H9 (cell line): ENCODE measurements at regions not wholly inside any gene's neighbourhood (a gene's known extent, or its start where the extent isn't known, plus 50 kb on each side); places are given as distances from the start of the nearest gene placed in this dataset.

ENCODE experiments used
- DNase-seq: peaks from one replicate; pipeline ENCODE4 v3.0.0-alpha.2; 2017
- H2AFZ ChIP-seq: one replicate; pipeline ENCODE4 v1.6.1; 2013; ENCODE audit warnings: mild to moderate bottlenecking, low read length, control low read depth, moderate library complexity
- H2AK5ac ChIP-seq: 2 replicates; pipeline ENCODE4 v1.6.1; 2013; ENCODE audit warnings: low read length, control low read depth, mixed read lengths; ENCODE audit not compliant: insufficient read length
- H2BK120ac ChIP-seq: one replicate; pipeline ENCODE4 v1.6.1; 2013; ENCODE audit warnings: low read depth, mild to moderate bottlenecking, low read length, control low read depth, inconsistent platforms; ENCODE audit not compliant: poor library complexity, severe bottlenecking
- H2BK12ac ChIP-seq: 2 replicates; pipeline ENCODE4 v1.6.1; 2013; ENCODE audit warnings: low read length, control low read depth, mixed read lengths, low read depth; ENCODE audit not compliant: insufficient read length
- H2BK15ac ChIP-seq: 2 replicates; pipeline ENCODE4 v1.6.1; 2013; ENCODE audit warnings: low read depth, low read length, control low read depth
- H2BK20ac ChIP-seq: one replicate; pipeline ENCODE4 v1.6.1; 2013; ENCODE audit warnings: low read depth, mild to moderate bottlenecking, low read length, control low read depth, inconsistent platforms; ENCODE audit not compliant: poor library complexity, severe bottlenecking
- H2BK5ac ChIP-seq: 2 replicates; pipeline ENCODE4 v1.6.1; 2013; ENCODE audit warnings: low read length, control low read depth, mixed read lengths; ENCODE audit not compliant: insufficient read length
- H3K14ac ChIP-seq: 2 replicates; pipeline ENCODE4 v1.6.1; 2013; ENCODE audit warnings: low read length, control low read depth; ENCODE audit not compliant: insufficient read depth
- H3K18ac ChIP-seq: 2 replicates; pipeline ENCODE4 v1.6.1; 2013; ENCODE audit warnings: low read depth, mild to moderate bottlenecking, mixed read lengths, low read length, control low read depth; ENCODE audit not compliant: insufficient read length
- H3K23ac ChIP-seq: 2 replicates; pipeline ENCODE4 v1.6.1; 2013; ENCODE audit warnings: low read length, control low read depth, mixed read lengths, low read depth; ENCODE audit not compliant: insufficient read length
- H3K23me2 ChIP-seq: 2 replicates; pipeline ENCODE4 v1.6.1; 2013; ENCODE audit warnings: low read depth, mild to moderate bottlenecking, mixed read lengths, low read length, control low read depth; ENCODE audit not compliant: insufficient read length, poor library complexity, severe bottlenecking
- H3K27ac ChIP-seq: 2 replicates; pipeline ENCODE4 v1.5.1; 2013; ENCODE audit warnings: low read length, control low read depth, mixed read lengths, low read depth; ENCODE audit not compliant: insufficient read length
- H3K27me3 ChIP-seq: 2 replicates; pipeline ENCODE4 v1.6.1; 2013; ENCODE audit warnings: low read length, control low read depth, inconsistent platforms; ENCODE audit not compliant: insufficient read depth
- H3K4ac ChIP-seq: 2 replicates; pipeline ENCODE4 v1.6.1; 2013; ENCODE audit warnings: low read depth, mild to moderate bottlenecking, control low read depth, inconsistent platforms, low read length, moderate library complexity
- H3K4me1 ChIP-seq: 2 replicates; pipeline ENCODE4 v1.6.1; 2013; ENCODE audit warnings: low read length, control low read depth, inconsistent platforms; ENCODE audit not compliant: insufficient read depth
- H3K4me2 ChIP-seq: 2 replicates; pipeline ENCODE4 v1.6.1; 2013; ENCODE audit warnings: low read length, control low read depth, mixed read lengths; ENCODE audit not compliant: insufficient read length, insufficient read depth
- H3K56ac ChIP-seq: 2 replicates; pipeline ENCODE4 v1.6.1; 2013; ENCODE audit warnings: low read depth, mild to moderate bottlenecking, mixed read lengths, low read length, control low read depth; ENCODE audit not compliant: insufficient read length
- H3K79me1 ChIP-seq: 2 replicates; pipeline ENCODE4 v1.6.1; 2013; ENCODE audit warnings: low read depth, mild to moderate bottlenecking, moderate library complexity, low read length, control low read depth, inconsistent platforms; ENCODE audit not compliant: insufficient read depth, poor library complexity, severe bottlenecking
- H3K79me2 ChIP-seq: 2 replicates; pipeline ENCODE4 v1.6.1; 2013; ENCODE audit warnings: low read length, control low read depth, inconsistent platforms; ENCODE audit not compliant: insufficient read depth
- H3K9ac ChIP-seq: 2 replicates; pipeline ENCODE4 v1.6.1; 2013; ENCODE audit warnings: low read length, control low read depth, mixed read lengths; ENCODE audit not compliant: insufficient read length; ENCODE audit errors: extremely low read depth
- H3K9me3 ChIP-seq: one replicate; pipeline ENCODE4 v1.6.1; 2013; ENCODE audit warnings: low read depth, low read length, inconsistent platforms; ENCODE audit not compliant: control insufficient read depth
- H3T11ph ChIP-seq: one replicate; pipeline ENCODE4 v1.6.1; 2013; ENCODE audit warnings: mild to moderate bottlenecking, low read length, control low read depth, inconsistent platforms
- H4K20me1 ChIP-seq: one replicate; pipeline ENCODE4 v1.6.1; 2013; ENCODE audit not compliant: control insufficient read depth, insufficient read length, insufficient read depth
- H4K5ac ChIP-seq: 2 replicates; pipeline ENCODE4 v1.6.1; 2013; ENCODE audit warnings: low read depth, mild to moderate bottlenecking, mixed read lengths, low read length, control low read depth; ENCODE audit not compliant: insufficient read length
- H4K8ac ChIP-seq: replicated peaks from 2 replicates; pipeline ENCODE4 v1.6.1; 2013; ENCODE audit warnings: low read length, control low read depth, mixed read lengths, low read depth; ENCODE audit not compliant: insufficient read length
- H4K91ac ChIP-seq: 2 replicates; pipeline ENCODE4 v1.6.1; 2013; ENCODE audit warnings: low read depth, mild to moderate bottlenecking, moderate library complexity, mixed read lengths, low read length, control low read depth; ENCODE audit not compliant: insufficient read length
- H3K27ac Mint-ChIP-seq, 3 experiments: 2 replicates in 2 of 3; 3 replicates in 1 of 3; pipeline ENCODE4 v1.8.0; 2020 to 2021; ENCODE audit warnings: mixed read lengths in 3 of 3, mild to moderate bottlenecking in 1 of 3, moderate library complexity in 1 of 3
- H3K27me3 Mint-ChIP-seq: 2 replicates; pipeline ENCODE4 v1.8.0; 2021; ENCODE audit warnings: low read depth, mild to moderate bottlenecking, moderate library complexity, mixed read lengths
- H3K36me3 Mint-ChIP-seq, 3 experiments: 2 replicates in 2 of 3; 3 replicates in 1 of 3; pipeline ENCODE4 v1.8.0; 2020 to 2021; ENCODE audit warnings: low read depth in 3 of 3, mixed read lengths in 3 of 3; ENCODE audit not compliant: insufficient read depth in 1 of 3
- H3K4me1 Mint-ChIP-seq, 2 experiments: 2 replicates each; pipeline ENCODE4 v1.8.0; 2020; ENCODE audit warnings: mixed read lengths in 2 of 2
- H3K4me3 Mint-ChIP-seq, 2 experiments: 2 replicates in 1 of 2; 3 replicates in 1 of 2; pipeline ENCODE4 v1.8.0; 2020 to 2021; ENCODE audit warnings: mild to moderate bottlenecking in 2 of 2, mixed read lengths in 2 of 2, moderate library complexity in 1 of 2
- H3K9me3 Mint-ChIP-seq, 2 experiments: 2 replicates in 1 of 2; 3 replicates in 1 of 2; pipeline ENCODE4 v1.8.0; 2020; ENCODE audit warnings: mild to moderate bottlenecking in 2 of 2, mixed read lengths in 2 of 2, moderate library complexity in 1 of 2
- WGBS: extraction: QIAGEN DNeasy Blood & Tissue Kit; methylation state at CpG from one replicate; pipeline ENCODE4 v1.1.7; 2013; ENCODE audit warnings: missing lambda C conversion rate, low lambda C conversion rate, mixed read lengths; ENCODE audit not compliant: insufficient read length; ENCODE audit errors: extremely low coverage; 5-methylcytosine and 5-hydroxymethylcytosine counted together
- TF ChIP-seq, protein P1 (sequence below): fragments of 200-600 bp; sonication (generic); conservative IDR thresholded peaks from 3 replicates; pipeline ENCODE4 v1.8.0; 2021; ENCODE audit warnings: antibody characterized with exemption, mild to moderate bottlenecking

DNA sequence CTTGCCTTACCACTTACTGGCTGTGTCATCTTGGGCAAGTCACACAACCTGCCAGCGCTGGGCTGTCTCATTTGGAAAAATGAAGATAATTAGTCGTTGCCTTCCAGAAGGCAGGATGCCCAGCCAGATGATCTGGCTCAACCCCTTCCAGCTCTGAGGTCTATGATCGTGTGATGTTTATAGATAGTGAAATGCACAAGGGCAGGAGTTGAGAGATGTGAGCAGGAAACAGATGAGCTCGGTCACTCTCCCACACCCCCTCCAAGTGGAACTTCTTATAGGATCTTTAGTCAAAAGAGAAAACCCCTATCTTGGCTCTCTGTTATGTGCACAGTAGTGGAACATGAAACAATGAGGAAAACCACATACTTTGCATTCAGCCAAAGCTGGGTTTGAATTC lies 336.8 kb upstream of the PPARGC1A start:
- Histone ChIP-seq H3K4me1 (peaks cover 6% of the 10 kb centered on the region; the same call in 1 of the 2 replicates), H2BK20ac (no peak overlapping the region), H2AFZ (no peak overlapping the region), H2BK5ac (no peak overlapping the region), H4K8ac (no peak overlapping the region), H3K27me3 (no peaks in the 10 kb centered on the region), H3K4ac (no peak overlapping the region), H3T11ph (no peak overlapping the region), H2AK5ac (no peak overlapping the region), H4K5ac (no peak overlapping the region), H3K27ac (no peak overlapping the region), H3K79me1 (no peaks in the 10 kb centered on the region), H4K20me1 (no peaks in the 10 kb centered on the region), H3K79me2 (peaks cover 3% of the 10 kb centered on the region; the same call in 1 of the 2 replicates), H3K9ac (no peak overlapping the region), H3K4me2 (no peak overlapping the region), H3K18ac (no peak overlapping the region), H3K9me3 (no peaks in the 10 kb centered on the region), H3K14ac (no peak overlapping the region), H3K23me2 (no peaks in the 10 kb centered on the region), H3K23ac (no peak overlapping the region), H2BK15ac (no peak overlapping the region), H2BK12ac (no peak overlapping the region), H4K91ac (no peak overlapping the region), H2BK120ac (no peak overlapping the region), H3K56ac (no peak overlapping the region)
- no peaks in the 10 kb centered on the region for H3K9me3 Mint-ChIP-seq
- no peak for DNase-seq
- H3K27ac Mint-ChIP-seq, result peak overlapping the region in 1 of 3 experiments; percentile 47; a peak in 1 of 7 replicates
- peaks cover 14 to 20% of the 10 kb centered on the region in 2 experiments for H3K4me1 Mint-ChIP-seq
- TF ChIP-seq, protein P1, sequence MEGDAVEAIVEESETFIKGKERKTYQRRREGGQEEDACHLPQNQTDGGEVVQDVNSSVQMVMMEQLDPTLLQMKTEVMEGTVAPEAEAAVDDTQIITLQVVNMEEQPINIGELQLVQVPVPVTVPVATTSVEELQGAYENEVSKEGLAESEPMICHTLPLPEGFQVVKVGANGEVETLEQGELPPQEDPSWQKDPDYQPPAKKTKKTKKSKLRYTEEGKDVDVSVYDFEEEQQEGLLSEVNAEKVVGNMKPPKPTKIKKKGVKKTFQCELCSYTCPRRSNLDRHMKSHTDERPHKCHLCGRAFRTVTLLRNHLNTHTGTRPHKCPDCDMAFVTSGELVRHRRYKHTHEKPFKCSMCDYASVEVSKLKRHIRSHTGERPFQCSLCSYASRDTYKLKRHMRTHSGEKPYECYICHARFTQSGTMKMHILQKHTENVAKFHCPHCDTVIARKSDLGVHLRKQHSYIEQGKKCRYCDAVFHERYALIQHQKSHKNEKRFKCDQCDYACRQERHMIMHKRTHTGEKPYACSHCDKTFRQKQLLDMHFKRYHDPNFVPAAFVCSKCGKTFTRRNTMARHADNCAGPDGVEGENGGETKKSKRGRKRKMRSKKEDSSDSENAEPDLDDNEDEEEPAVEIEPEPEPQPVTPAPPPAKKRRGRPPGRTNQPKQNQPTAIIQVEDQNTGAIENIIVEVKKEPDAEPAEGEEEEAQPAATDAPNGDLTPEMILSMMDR, result no peak
- no CpG with 5 or more reads among the region's 4 CpGs for WGBS
- H3K36me3 Mint-ChIP-seq, result 0 out of 7 replicates have a peak, but pooled peaks cover 0 to 4% (median 0%) of the 10 kb centered on the region in 3 experiments
- peaks cover 2% of the 10 kb centered on the region; the same call in 1 of the 2 replicates for H3K27me3 Mint-ChIP-seq
- no peak overlapping the region for H3K4me3 Mint-ChIP-seq
